Stimulated activated CD4-positive, alpha-beta T cell treated with anti-CD3 and anti-CD28 coated beads, Interleukin-15, amount 100 ng/mL, for 1 hour (primary cell): ENCODE measurements at regions not wholly inside any gene's neighbourhood (a gene's known extent, or its start where the extent isn't known, plus 50 kb on each side); places are given as distances from the start of the nearest gene placed in this dataset.

Experiments
- DNase-seq, 2 donors: peaks; one replicate each; pipeline ENCODE4 v3.0.0-alpha.2; 2020; ENCODE audit warnings: low read depth in 1 of 2, low spot score in 1 of 2

DNA sequence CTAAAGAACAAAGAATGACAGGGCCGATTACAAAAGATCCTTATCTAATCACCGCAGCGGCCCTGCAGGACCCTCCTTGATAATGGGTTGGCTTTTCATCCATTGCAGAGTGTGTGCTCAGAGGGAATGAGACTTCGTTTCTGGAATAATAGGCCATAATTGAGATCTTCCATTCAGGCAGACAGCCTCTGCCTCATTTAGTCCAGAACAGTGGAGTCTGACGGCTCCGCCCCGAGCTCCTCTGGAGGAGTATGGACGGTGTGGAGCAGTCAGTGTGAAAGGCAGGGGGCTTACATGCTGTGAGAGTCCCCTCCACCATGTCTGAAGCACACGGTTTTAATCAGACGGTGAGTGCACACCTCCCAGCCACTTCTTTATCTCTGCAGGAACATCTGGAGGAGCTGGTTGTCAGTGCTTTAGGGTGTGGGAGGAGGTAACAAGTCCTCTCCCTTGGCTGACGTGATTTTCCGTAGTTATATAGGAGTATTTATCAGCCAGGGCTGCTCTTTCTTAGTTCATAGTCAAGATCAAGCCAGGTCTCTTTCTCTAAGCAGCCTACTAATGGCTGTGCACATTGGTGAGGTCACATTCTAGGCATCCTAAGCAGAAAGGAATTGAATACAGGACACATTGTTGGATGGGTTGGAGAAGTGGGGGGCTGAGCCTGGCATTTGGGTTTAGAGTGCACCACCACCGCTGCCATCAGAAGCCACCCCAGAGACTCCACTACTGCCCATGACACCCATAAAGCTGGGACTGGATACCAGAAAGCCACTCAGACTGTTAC is 1477.9 kb downstream of the TBC1D22A start:
- no peak for DNase-seq

DNA sequence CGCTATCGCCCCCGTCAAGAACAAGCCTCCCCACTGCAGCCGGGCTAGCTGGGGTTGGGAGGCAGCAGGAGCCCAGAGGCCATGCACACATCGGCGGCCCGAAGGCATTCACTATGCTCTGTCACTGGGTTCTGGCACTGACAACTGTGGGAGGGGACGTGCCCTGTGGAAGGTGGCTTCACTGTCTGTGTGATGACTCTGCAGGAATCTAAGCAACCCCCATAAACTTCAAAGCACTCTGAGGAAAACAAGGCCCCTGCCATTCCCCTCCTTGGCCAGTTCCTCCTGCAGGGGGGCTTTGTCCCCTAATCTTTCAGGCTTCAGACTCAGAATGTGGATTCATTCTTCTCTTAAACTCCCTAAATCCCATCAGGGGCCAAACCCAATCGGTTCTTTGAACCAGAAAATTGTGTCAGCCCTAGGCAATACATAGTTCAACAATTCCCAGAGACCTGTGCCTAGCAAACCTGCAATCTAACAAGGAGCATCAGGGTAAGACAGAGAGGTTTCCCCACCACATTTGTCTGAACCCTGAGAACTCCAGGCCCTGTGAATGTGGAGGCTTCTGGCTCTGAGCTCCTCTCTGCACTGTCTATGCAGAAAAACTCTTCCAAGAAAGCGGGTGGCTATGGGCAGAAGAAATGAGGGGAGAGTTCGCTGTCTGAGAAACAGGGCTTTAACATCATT is 1477.2 kb downstream of the TBC1D22A start:
- DNase-seq, result no peak

DNA sequence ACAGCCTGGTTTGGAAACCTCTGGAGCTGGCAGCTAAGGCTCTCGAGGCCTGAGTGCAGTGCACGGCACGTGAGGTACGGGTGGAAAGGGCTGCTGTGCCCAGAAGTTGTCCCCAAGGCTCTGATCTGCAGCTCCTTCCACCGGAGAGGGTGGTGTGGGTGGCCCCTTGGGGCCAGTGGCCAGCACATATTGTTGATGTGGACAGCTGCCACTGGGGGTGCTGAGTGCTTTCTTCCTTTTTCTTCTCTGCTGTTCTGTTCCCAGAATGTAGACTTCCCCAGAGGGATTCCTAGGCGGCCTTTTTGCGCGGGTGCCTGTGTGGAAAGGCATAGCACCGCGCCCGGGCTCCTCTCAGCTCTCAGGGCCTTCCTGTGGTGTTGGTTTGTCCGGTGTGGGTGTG is 1476.5 kb downstream of the TBC1D22A start:
- DNase-seq, result no peak

DNA sequence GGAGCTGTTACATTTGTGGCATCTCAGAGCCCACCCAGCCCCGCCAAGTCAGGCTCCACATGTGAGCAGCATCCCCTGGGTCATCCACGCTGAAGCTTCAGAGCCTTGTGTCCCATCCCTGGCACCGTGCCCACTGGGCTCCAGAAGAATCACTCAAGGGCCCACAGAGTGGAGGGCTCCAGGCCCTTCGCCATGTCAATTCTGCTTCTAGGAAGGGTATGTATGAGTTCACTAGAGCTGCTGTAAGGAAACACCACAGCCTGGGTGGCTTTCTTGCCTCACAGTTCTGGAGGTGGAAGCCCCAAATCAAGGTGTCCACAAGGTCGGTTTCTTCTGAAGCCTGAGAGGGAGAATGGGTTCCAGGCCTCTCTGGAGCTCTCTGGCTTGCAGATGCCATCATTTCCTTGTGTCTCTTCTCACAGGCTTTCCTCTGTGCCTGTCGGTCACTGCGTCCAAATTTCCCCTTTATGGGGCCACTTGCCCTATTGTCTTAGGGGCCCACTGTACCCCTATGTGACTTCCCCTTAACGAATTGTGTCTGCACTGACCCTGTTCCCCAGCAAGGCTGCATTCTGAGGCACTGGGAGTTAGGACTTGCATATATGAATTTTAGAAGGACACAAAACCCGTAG is 1476.0 kb downstream of the TBC1D22A start:
- no peak for DNase-seq

DNA sequence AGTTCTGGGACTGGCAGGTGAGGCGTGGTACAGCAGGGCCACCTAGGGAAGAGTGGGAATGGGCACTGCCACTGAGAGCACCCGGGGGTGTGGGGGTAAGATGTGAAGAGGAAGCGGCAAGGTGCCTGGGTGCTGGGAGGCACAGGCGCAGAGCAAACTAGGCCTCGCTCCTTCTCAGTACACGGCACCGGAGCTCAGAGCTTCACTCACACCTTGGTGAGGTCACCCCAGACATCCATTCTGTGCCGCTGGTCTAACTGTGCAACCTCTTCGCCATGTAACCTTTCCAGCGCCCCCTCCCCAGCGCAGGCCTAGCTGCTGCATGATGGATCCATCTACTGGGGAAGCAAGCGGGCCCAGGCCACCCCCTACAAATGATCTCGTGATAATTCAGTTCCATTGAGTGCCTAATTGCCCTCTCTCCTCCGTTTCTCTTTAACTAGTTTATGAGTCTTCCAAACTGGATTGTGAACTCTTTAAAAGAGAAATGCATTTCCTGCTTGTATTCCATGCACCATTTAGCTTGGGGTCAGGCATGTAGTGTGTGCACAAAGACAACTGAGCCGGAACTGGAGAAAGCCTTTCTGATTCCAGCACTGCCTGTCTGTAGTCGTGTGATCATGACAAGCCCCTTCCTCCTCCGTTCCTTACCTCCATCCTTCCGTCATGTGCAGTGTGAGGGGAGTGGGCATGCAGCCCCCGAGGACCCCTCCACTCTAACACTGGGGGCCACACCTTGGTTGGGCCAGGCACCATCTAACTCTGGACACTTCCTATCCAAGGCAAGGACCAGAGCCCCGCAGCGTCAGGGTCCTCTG is 1475.2 kb downstream of the TBC1D22A start:
- DNase-seq, result no peak

DNA sequence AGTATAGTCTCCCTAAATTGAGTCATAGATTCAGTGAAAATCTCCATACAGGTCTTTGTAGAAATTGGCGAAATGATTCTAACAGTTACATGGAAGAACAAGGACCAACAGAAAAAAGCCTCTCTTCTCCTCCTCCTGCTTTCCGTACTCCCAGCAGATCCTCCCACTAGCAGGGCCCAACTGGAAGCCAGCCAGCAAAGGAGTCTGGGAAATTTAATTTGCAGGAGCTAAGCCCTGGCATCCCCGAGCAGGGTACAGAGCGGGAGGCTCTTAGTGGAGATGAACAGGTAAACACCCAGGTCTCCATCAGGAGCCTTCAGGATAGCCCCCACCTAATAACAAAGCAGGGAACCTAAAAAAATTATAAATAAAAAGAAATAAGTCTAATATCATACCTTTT is 1473.8 kb downstream of the TBC1D22A start:
- no peak for DNase-seq

DNA sequence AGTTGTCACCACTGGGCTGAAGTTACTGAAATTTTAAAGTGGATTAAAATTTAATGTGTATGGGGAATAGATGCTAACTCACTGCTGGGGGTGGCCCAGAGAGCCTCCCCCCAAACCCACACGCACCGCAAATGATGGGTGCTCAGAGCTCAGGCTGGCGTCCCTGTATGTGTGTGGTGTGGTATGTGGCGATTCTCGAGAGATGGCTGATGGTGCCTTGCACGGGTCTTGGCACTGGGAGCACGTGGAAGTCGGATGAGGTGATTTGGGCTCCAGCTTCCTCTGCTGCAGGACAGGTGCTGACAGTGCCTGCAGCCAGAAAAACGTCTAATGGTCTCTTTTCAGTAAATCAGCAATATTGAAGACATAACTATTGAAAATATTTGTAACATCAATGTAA is 1473.3 kb downstream of the TBC1D22A start:
- no peak for DNase-seq

DNA sequence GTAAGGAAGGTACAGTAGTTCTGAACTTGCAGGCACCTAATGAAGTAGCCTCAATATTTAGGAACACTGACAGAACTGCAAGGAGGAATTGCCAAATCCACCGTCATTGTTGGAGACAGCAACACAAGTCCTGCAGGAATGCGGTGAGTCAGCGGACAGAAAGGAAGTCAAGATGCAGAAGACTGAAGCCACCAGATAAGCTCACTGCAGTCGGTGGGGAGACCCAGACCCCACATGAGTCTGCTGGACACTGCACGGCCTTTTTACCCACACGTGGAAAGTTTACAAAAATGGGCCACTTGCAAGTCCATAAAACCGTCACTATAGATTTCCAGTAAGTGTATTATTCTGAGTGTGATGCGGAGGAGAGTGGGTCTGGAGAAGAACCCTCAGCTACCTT is 1471.6 kb downstream of the TBC1D22A start:
- DNase-seq, result no peak

DNA sequence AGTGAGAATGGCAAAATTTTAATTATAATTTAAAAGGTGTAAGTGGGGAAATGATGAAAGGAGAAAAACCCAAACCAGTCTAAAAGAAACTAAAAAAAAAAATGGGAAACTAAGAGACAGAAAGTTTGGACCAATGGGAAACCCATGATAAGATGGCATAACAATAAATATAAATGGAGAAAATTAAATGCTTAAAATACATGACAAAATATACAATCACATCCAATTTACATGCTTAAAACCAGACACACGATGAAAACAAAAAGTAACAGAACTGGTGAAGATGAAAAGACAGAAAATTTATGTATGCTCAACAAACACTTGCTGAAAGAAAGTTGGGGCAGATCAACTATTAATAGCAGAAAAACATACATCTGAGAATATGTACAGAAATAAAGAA is 1471.1 kb downstream of the TBC1D22A start:
- DNase-seq, result no peak

DNA sequence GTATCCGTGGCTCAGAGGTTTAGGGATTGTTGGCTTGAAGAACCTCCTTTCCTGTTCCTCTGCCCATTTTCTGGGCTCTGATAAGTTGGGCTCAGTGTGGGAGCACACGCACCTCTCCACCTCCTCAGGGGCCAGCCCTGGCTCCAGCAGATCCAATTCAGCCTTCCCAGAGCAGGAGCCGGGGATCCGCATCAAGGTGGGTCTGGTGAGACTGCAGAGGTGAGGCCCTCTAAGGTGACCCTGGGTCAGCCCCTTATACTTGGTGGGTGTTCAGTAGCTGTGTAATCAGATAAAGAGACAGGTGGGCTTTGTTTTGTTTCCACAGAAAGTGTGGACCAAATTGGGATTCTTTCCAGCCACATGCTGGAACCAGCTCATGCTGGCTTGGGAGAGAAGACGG is 1466.0 kb downstream of the TBC1D22A start:
- DNase-seq, result no peak

DNA sequence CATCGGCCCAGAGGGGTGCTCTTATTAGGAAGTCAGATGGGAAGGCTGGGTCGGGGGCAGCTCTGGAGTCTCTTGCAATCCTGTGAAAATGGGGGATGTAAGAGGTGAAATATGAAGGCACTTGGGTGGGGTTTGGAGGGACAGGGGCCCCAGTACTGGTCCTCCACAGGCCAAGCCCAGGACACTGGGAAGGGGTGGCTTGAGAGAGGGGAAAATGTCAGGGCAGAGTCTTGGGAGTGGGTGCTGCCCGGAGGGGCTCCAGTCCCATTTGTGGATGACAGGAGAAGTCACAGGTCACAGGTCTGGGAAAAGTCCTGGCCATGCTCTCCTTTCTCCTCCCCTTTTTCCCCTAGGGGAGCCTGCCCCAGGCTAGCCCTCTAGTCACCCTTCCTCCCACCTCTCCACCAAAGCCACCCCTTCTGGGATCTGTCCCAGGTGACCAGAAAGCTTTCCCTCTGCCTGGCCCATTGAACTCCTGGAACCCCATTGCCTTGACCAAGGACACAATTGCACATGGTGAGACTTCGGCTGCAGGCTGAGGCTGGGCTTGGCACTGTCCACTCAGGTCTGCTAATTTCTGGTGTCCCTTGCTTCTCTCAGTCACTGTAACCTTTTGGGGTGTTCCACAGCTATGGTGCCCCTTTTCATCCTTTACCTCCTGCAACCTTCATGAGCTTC is 1465.0 kb downstream of the TBC1D22A start:
- DNase-seq, result no peak

DNA sequence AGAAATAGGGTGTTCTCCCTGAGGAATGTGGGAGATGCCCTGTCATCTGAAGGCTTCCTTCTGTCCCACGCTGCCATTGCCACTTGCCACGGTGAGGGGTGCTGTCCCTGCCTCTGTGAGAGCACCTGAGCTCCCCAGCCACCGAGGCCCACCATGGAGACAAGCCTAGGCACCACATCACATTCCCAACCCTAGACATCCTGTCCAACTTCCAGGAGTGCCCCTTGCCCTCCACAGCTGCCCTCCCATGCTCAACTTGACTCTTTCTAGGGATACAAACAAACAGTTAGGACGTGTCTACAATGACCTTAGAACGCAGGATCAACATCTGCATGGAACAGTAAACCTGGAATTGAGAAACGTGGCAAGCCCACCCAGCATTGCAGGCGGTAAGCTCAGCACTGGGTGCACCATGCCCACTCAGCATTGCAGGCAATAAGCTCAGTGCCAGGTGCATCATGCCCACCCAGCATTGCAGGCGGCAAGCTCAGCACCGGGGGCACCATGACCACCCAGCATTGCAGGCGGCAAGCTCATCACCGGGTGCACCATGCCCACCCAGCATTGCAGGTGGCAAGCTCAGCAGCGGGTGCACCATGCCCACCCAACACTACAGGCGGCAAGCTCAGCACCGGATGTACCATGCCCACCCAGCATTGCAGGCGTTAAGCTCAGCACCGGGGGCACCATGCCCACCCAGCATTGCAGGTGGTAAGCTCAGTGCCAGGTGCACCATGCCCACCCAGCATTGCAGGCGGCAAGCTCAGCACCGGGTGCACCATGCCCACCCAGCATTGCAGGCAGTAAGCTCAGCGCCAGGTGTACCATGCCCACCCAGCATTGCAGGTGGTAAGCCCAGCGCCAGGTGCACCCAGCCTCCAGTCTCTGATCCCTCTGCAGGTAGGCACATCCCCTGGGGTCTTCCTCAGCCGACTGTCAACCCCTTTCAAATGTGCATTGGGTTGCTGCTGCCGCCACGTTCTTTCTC is 1463.9 kb downstream of the TBC1D22A start:
- no peak for DNase-seq

DNA sequence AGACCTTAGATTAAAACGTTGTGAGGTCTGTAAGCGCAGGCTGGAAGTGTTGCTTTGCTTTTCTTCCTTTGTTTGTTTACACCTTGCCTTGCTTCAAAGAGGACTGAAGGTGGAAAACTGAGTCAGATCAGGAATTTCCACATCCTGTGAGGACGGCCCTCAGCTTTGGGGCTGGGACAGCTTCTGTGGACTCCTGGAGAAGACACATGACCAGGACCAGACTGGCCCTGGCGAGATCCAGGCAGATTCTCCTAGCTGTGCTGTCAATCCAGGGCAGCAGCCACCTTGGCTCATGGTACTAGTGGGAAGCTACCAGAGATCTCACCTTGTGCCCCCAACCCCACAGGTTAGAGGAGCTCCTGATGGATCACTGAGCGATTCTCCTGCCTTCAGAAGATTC is 1461.9 kb downstream of the TBC1D22A start:
- DNase-seq, result no peak

DNA sequence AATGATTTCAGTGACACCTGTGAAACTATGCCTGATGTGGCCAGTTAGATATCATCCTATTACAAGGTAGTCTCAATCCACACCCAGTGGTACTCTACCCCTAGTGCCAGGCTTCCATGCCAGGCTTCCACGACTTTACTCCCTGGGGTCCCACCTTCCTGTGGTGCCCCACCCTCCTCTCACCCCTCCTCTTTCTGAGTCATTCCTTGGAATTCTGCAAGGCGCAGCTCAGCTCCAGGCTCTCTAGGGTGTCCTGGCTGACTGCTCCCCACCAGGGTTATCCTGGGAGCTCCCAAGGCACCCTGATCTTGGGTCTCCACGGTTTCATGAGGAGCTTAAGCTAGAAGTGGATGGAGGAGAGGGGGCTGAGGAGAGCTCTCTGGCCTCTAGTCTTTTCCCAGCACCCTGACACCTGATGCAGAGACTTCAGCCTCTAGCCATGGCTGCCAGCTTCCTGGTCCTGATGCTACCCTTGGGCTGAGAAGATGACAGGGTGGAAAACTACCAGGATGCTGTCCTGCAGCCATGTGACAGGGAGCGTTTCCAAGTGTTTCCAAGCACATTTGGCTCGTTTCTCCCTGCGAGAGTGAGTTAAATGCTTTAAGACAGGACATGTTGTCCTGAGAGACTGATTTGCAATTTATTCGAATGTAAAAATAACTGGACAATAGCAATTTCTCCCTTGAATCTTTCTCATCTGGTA is 1461.2 kb downstream of the TBC1D22A start:
- DNase-seq, result no peak

DNA sequence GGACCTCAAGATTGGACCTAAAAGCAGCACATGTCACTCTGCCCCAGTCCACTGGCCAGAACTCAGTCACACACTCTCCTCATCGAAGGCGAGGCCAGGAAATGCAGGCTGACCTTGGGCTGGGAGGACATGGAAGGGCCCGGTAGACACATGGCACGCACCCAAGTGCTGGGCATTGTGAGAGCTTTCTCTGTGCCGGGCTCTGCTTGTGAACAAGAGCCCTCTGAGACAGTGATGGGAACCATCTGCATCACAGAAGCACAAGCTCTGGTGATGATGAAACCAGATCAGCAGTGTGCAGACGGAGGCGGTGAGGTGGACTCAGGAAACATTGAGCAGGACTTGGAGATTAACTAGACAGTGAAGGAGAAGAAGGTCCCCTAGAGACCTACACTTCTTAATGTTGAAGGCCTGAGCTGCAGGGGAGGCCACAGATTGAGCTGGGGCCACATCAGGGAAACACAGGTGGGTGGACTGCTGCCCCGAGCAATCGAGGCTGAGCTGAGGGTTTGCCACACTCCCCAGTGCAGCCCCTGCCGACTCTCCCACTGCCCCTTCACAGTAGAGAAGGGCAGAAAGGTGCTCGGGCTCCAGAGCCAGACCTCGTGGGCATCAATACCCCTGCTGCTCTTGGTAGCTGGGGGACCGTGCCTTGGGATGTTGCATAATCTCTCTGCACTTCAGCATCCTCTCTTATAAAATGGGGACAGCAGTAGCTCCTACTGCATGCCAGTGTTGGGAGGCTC is 1460.5 kb downstream of the TBC1D22A start:
- DNase-seq, result no peak

DNA sequence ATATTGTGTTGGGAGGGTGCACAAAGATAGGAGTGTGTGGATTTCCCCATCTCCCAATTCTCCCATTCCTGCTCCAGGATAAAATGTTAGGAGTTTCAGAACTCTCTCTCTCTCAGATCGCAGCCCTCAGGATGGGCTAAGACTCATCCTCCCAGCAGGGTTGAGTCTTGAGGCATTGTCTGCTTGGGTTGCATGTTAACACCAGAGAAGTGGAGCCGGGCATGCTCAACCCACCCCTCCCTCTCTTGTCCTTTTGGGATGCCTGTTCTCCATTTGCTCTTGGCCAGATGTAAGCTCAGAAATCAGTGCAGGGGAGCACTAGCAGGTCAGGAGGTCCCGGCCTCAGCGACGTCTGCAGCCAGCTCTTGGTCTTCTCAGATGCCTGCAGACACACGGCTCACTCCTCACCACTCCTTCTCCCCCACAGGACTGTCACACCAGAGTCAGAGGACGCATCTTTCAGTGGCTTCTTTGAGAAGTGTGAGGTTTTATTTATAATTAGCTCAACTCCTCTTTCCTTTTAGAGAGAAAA is 1456.5 kb downstream of the TBC1D22A start:
- DNase-seq, result no peak

DNA sequence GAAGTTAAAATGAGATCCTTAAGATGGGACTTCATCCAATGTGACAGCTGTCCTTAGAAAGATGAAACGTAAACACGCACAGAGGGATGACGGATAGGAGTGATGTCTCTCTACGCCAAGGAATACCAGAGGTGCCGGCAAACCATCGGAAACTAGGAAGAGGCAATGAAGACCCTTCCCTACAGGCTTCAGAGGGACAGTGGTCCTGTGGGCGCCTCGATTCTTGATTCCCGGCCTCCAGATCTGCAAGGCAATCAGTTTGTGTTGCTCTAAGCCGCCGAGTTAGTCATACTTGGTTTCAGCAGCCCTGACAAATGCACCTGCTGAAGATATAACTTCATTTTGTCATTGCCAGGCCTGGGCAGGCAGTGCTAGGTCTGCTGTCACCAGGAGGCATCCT is 1455.1 kb downstream of the TBC1D22A start:
- no peak for DNase-seq

DNA sequence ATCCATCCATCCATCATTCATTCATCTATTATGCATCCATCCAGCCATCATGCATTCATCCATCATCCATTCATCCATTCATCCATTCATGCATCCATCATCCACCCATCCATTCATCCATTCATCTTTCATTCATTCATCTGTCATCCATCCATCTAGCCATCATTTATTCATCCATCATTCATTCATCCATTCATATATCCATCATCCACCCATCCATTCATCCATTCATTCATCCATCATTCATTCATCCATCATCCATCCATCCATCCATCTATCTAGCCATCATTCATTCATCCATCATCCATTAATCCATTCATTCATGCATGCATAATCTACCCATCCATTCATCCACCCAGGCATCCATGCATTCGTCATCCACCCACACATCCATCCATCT is 1450.3 kb downstream of the TBC1D22A start:
- no peak for DNase-seq
